Gastroesophageal sphincter (tissue), 3 donors: ENCODE measurements at regions not wholly inside any gene's neighbourhood (a gene's known extent, or its start where the extent isn't known, plus 50 kb on each side); places are given as distances from the start of the nearest gene placed in this dataset.

Experiments
- EP300 ChIP-seq: sonication (generic); formaldehyde crosslinking; IDR thresholded peaks from one replicate; pipeline ENCODE4 v1.6.1; 2017; ENCODE audit warnings: antibody characterized with exemption, mild to moderate bottlenecking
- POLR2A ChIP-seq, 2 donors: fragments of 450-650 bp; IDR thresholded peaks; one replicate each; pipeline ENCODE4 v1.6.1; 2017; ENCODE audit warnings: antibody characterized with exemption in 2 of 2, mild to moderate bottlenecking in 2 of 2, moderate library complexity in 1 of 2
- TF ChIP-seq, protein P1 (sequence below), 4 experiments: fragments of 200-600 bp in 2 of 4; fragments of 450-650 bp in 2 of 4; sonication (generic) in 1 of 4; IDR thresholded peaks; one replicate each; pipeline ENCODE4 v1.5.1; 2017 to 2019; ENCODE audit warnings: antibody characterized with exemption in 4 of 4, mild to moderate bottlenecking in 2 of 4, moderate library complexity in 2 of 4

DNA sequence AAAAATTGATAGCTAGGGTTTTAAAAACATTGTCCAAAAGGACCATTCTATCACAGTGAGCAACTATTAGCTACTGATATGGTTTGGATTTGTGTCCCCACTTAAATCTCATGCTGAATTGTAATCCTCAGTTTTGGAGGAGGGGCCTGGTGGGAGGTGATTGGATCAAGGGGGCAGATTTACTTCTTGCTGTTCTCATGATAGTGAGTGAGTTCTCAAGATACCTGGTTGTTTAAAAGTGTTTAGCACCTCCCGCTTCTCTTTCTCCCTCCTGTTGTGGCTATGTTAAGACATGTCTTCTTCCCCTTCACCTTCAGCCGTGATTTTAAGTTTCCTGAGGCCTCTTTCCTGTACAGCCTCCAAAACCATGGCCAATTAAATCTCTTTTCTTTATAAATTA, 500.4 kb upstream of the POT1 start:
- TF ChIP-seq EP300 (no peak), POLR2A (IDR thresholded peaks at IDR 0.05) (no peak)
- TF ChIP-seq, protein P1, sequence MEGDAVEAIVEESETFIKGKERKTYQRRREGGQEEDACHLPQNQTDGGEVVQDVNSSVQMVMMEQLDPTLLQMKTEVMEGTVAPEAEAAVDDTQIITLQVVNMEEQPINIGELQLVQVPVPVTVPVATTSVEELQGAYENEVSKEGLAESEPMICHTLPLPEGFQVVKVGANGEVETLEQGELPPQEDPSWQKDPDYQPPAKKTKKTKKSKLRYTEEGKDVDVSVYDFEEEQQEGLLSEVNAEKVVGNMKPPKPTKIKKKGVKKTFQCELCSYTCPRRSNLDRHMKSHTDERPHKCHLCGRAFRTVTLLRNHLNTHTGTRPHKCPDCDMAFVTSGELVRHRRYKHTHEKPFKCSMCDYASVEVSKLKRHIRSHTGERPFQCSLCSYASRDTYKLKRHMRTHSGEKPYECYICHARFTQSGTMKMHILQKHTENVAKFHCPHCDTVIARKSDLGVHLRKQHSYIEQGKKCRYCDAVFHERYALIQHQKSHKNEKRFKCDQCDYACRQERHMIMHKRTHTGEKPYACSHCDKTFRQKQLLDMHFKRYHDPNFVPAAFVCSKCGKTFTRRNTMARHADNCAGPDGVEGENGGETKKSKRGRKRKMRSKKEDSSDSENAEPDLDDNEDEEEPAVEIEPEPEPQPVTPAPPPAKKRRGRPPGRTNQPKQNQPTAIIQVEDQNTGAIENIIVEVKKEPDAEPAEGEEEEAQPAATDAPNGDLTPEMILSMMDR (IDR thresholded peaks at IDR 0.05), result no peak
